Sigmoid colon (tissue), 6 donors: ENCODE measurements at regions not wholly inside any gene's neighbourhood (a gene's known extent, or its start where the extent isn't known, plus 50 kb on each side); places are given as distances from the start of the nearest gene placed in this dataset.

ENCODE experiments used
- DNase-seq: peaks from one replicate; pipeline ENCODE4 v3.0.0-alpha.2; 2019
- H3K27ac ChIP-seq, 4 donors: fragments of 200-600 bp; sonication (generic); one replicate each; pipeline ENCODE4 v1.5.1; 2016 to 2019; ENCODE audit warnings: mild to moderate bottlenecking in 1 of 4
- H3K27me3 ChIP-seq, 3 donors: fragments of 200-600 bp; sonication (generic); one replicate each; pipeline ENCODE4 v1.5.1; 2019; ENCODE audit warnings: mild to moderate bottlenecking in 1 of 3
- H3K36me3 ChIP-seq, 4 donors: fragments of 200-600 bp; sonication (generic); one replicate each; pipeline ENCODE4 v1.5.1; 2016 to 2019
- H3K4me1 ChIP-seq, 4 donors: fragments of 200-600 bp; sonication (generic); one replicate each; pipeline ENCODE4 v1.5.1; 2017 to 2019
- H3K4me3 ChIP-seq, 4 donors: fragments of 200-600 bp; sonication (generic); one replicate each; pipeline ENCODE4 v1.5.1; 2017 to 2019; ENCODE audit warnings: mild to moderate bottlenecking in 2 of 4, moderate library complexity in 1 of 4
- H3K9me3 ChIP-seq, 4 donors: fragments of 200-600 bp in 3 of 4; sonication (generic) in 3 of 4; one replicate each; pipeline versions ENCODE4 v1.5.1 to v1.6.1; 2013 to 2019
- EP300 ChIP-seq, 4 donors: sonication (generic); formaldehyde crosslinking; IDR thresholded peaks; one replicate each; pipeline ENCODE4 v1.6.1; 2017; ENCODE audit warnings: antibody characterized with exemption in 4 of 4
- POLR2A ChIP-seq, 2 donors: fragments of 450-650 bp; IDR thresholded peaks; one replicate each; pipeline ENCODE4 v1.6.1; 2016; ENCODE audit warnings: antibody characterized with exemption in 2 of 2, mild to moderate bottlenecking in 2 of 2, moderate library complexity in 2 of 2
- POLR2AphosphoS5 ChIP-seq, 4 donors: sonication (generic); formaldehyde crosslinking; IDR thresholded peaks; one replicate each; pipeline ENCODE4 v1.6.1; 2017; ENCODE audit warnings: antibody characterized with exemption in 4 of 4
- WGBS, 2 donors: extraction: QIAGEN DNeasy Blood & Tissue Kit; methylation state at CpG; one replicate each; pipeline ENCODE4 v1.1.7; 2013; 5-methylcytosine and 5-hydroxymethylcytosine counted together
- intact Hi-C: fragments of 100-400 bp; cut with DNase I; formaldehyde crosslinking; loops from one replicate; pipeline ENCODE4 v1.15.1; 2023
- TF ChIP-seq, protein P1 (sequence below), 4 experiments: fragments of 450-650 bp in 3 of 4; fragments of 200-600 bp in 1 of 4; IDR thresholded peaks; one replicate each; pipeline ENCODE4 v1.5.1; 2016 to 2019; ENCODE audit warnings: antibody characterized with exemption in 4 of 4, mild to moderate bottlenecking in 3 of 4, moderate library complexity in 2 of 4
- donor health status: healthy with polysubstance abuse.
- donor health status: healthy.

GRCh38 chr2:15059870-15060512, 427.5 kb downstream of the LRATD1 start:
- Histone ChIP-seq H3K27me3 (no peaks in the 10 kb centered on the region), H3K9me3 (no peaks in the 10 kb centered on the region), H3K4me1 (no peaks in the 10 kb centered on the region), H3K27ac (no peak overlapping the region), H3K36me3 (no peaks in the 10 kb centered on the region), H3K4me3 (no peak overlapping the region)
- 76 to 77% methylated on average over 10 of the region's 10 CpGs for WGBS, 2 donors
- no peak for DNase-seq
- intact Hi-C loops, result no loop called here
- no peak for TF ChIP-seq EP300 (IDR thresholded peaks at IDR 0.05)
- TF ChIP-seq, protein P1, sequence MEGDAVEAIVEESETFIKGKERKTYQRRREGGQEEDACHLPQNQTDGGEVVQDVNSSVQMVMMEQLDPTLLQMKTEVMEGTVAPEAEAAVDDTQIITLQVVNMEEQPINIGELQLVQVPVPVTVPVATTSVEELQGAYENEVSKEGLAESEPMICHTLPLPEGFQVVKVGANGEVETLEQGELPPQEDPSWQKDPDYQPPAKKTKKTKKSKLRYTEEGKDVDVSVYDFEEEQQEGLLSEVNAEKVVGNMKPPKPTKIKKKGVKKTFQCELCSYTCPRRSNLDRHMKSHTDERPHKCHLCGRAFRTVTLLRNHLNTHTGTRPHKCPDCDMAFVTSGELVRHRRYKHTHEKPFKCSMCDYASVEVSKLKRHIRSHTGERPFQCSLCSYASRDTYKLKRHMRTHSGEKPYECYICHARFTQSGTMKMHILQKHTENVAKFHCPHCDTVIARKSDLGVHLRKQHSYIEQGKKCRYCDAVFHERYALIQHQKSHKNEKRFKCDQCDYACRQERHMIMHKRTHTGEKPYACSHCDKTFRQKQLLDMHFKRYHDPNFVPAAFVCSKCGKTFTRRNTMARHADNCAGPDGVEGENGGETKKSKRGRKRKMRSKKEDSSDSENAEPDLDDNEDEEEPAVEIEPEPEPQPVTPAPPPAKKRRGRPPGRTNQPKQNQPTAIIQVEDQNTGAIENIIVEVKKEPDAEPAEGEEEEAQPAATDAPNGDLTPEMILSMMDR (IDR thresholded peaks at IDR 0.05), result no peak
- TF ChIP-seq POLR2A (IDR thresholded peaks at IDR 0.05), result no peak
- no peak for TF ChIP-seq POLR2AphosphoS5 (IDR thresholded peaks at IDR 0.05)

DNA sequence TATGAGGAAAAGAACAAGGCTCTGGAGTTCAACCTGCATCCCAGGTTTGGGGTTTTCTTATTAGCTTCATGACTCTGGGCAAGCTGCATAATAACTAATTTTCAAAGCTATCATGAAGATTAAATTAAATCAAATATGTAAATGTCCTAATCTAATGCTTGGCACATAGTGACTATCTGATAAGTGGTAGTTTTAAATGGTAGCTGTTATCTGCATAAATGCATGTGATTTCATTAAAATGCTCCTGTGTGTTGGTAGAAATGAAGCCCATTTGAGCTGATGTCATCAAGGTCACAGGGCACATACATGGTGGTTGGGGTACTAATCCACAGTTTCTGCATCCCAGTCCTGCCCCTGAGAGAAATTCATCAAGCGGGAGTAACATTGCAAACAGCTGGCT, 428.8 kb downstream of the LRATD1 start:
- intact Hi-C loops, result no loop called here
- no peak overlapping the region for H3K27ac ChIP-seq
- H3K9me3 ChIP-seq, result no peaks in the 10 kb centered on the region
- H3K4me3 ChIP-seq, result no peak overlapping the region
- 93 to 100% methylated on average over 1 of the region's 1 CpG for WGBS, 2 donors
- no peak for DNase-seq
- no peak for TF ChIP-seq POLR2AphosphoS5 (IDR thresholded peaks at IDR 0.05)
- no peaks in the 10 kb centered on the region for H3K27me3 ChIP-seq
- no peaks in the 10 kb centered on the region for H3K4me1 ChIP-seq
- H3K36me3 ChIP-seq, result no peaks in the 10 kb centered on the region

GRCh38 chr2:15066138-15066537, 433.6 kb downstream of the LRATD1 start:
- H3K27ac ChIP-seq, result no peak overlapping the region
- no peaks in the 10 kb centered on the region for H3K9me3 ChIP-seq
- no peaks in the 10 kb centered on the region for H3K27me3 ChIP-seq
- WGBS, 2 donors, result 88 to 96% methylated on average over 3 of the region's 3 CpGs
- H3K4me1 ChIP-seq, result peaks cover 0 to 11% (median 5%) of the 10 kb centered on the region in 4 donors
- DNase-seq, result no peak
- no peak overlapping the region for H3K4me3 ChIP-seq
- intact Hi-C loops, result no loop called here
- TF ChIP-seq EP300 (IDR thresholded peaks at IDR 0.05) (no peak), POLR2A (IDR thresholded peaks at IDR 0.05) (no peak), POLR2AphosphoS5 (IDR thresholded peaks at IDR 0.05) (no peak)
- TF ChIP-seq, protein P1 (IDR thresholded peaks at IDR 0.05), result no peak
- H3K36me3 ChIP-seq, result no peaks in the 10 kb centered on the region

DNA sequence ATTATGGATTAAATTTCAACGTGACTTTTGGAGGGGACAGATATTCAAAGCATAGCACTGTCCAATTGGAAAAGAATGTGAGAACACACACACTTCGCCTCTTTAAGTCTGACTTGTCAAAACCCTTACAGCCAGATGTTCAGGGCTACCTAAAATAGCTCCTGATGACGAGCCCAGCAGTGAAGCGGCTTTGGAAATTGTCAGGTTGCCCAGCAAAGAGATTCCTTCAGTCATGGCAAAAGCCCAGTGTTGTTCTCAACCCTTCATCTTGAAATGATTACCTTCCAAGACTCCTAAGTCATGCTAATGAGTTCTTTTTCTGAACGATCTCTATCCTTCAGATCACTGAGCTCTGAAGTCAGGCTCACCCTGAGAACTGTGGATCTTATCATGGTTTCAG, 436.6 kb downstream of the LRATD1 start:
- peaks cover 0 to 18% (median 11%) of the 10 kb centered on the region in 4 donors for H3K4me1 ChIP-seq
- no peaks in the 10 kb centered on the region for H3K9me3 ChIP-seq
- intact Hi-C loops, result loop anchor here (2.0 kb wide), 1 partner anchor 26 kb away; no protein-coding TSS in a partner anchor
- no peaks in the 10 kb centered on the region for H3K36me3 ChIP-seq
- H3K27ac ChIP-seq, result peak overlapping the region in 3 of 4 donors; percentile 17 to 69 (median 63)
- peak; percentile 79 for DNase-seq
- TF ChIP-seq EP300 (IDR thresholded peaks at IDR 0.05) (peak in 2 of 4 donors; percentile 40 to 42), POLR2A (IDR thresholded peaks at IDR 0.05) (no peak), POLR2AphosphoS5 (IDR thresholded peaks at IDR 0.05) (peak; percentile 42 to 64 (median 61))
- no peaks in the 10 kb centered on the region for H3K27me3 ChIP-seq
- no peak overlapping the region for H3K4me3 ChIP-seq
- WGBS, 2 donors, result 70 to 77% methylated on average over 5 of the region's 5 CpGs

- Histone ChIP-seq H3K27me3 (no peaks in the 10 kb centered on the region), H3K36me3 (no peaks in the 10 kb centered on the region), H3K27ac (peak overlapping the region in 1 of 4 donors; percentile 66), H3K4me3 (no peak overlapping the region), H3K9me3 (no peaks in the 10 kb centered on the region), H3K4me1 (peaks cover 0 to 22% (median 11%) of the 10 kb centered on the region in 4 donors)
- intact Hi-C loops, result no loop called here
- TF ChIP-seq, protein P1 (IDR thresholded peaks at IDR 0.05), result no peak
- TF ChIP-seq POLR2A (IDR thresholded peaks at IDR 0.05) (no peak), EP300 (IDR thresholded peaks at IDR 0.05) (no peak), POLR2AphosphoS5 (IDR thresholded peaks at IDR 0.05) (no peak)
- DNase-seq, result no peak
- WGBS, 2 donors, result 84 to 85% methylated on average over 6 of the region's 6 CpGs
These were observed 440.3 kb downstream of the LRATD1 start for GRCh38 chr2:15072836-15073235.
